ENCODE measurements at regions not wholly inside any gene's neighbourhood (a gene's known extent, or its start where the extent isn't known, plus 50 kb on each side); places are given as distances from the start of the nearest gene placed in this dataset.

GRCh38 chr3:24943961-24944360 lies 449.3 kb upstream of the THRB start:
- TF ChIP-seq CTCF (IDR thresholded peaks at IDR 0.05) (no peak), POLR2A (IDR thresholded peaks at IDR 0.05) (no peak)

All from testis (tissue), 2 donors.